Mesendoderm (in vitro differentiated cells): ENCODE measurements at regions not wholly inside any gene's neighbourhood (a gene's known extent, or its start where the extent isn't known, plus 50 kb on each side); places are given as distances from the start of the nearest gene placed in this dataset.

Experiments used
- DNase-seq: peaks from one replicate; pipeline ENCODE4 v3.0.0; 2013
- H2AK5ac ChIP-seq: 2 replicates; pipeline ENCODE4 v1.6.1; 2013; ENCODE audit warnings: low read length, inconsistent platforms
- H2BK120ac ChIP-seq: 2 replicates; pipeline ENCODE4 v1.6.1; 2013; ENCODE audit warnings: low read depth, mild to moderate bottlenecking, low read length, moderate library complexity, mixed read lengths
- H2BK15ac ChIP-seq: replicated peaks from 2 replicates; pipeline ENCODE4 v1.6.1; 2013; ENCODE audit warnings: low read depth, mild to moderate bottlenecking, moderate library complexity
- H2BK5ac ChIP-seq: 2 replicates; pipeline ENCODE4 v1.6.1; 2013; ENCODE audit warnings: low read length, inconsistent platforms
- H3K18ac ChIP-seq: 2 replicates; pipeline ENCODE4 v1.6.1; 2013; ENCODE audit warnings: mild to moderate bottlenecking, low read length, mixed read lengths
- H3K23ac ChIP-seq: one replicate; pipeline ENCODE4 v1.6.1; 2013; ENCODE audit warnings: low read length
- H3K27ac ChIP-seq: 2 replicates; pipeline ENCODE4 v1.5.1; 2013; ENCODE audit warnings: low read depth, mild to moderate bottlenecking, inconsistent platforms, low read length, moderate library complexity
- H3K27me3 ChIP-seq: 2 replicates; pipeline ENCODE4 v1.6.1; 2013; ENCODE audit warnings: low read length, control low read depth, mild to moderate bottlenecking, inconsistent platforms; ENCODE audit not compliant: insufficient read depth, poor library complexity
- H3K36me3 ChIP-seq: 2 replicates; pipeline ENCODE4 v1.6.1; 2013; ENCODE audit warnings: low read length, inconsistent platforms; ENCODE audit not compliant: control insufficient read depth, insufficient read depth
- H3K4ac ChIP-seq: one replicate; pipeline ENCODE4 v1.6.1; 2013; ENCODE audit warnings: low read depth, mild to moderate bottlenecking, low read length, moderate library complexity
- H3K4me1 ChIP-seq: 2 replicates; pipeline ENCODE4 v1.6.1; 2013; ENCODE audit warnings: low read depth, low read length, inconsistent platforms; ENCODE audit not compliant: control insufficient read depth
- H3K4me2 ChIP-seq: 2 replicates; pipeline ENCODE4 v1.6.1; 2013; ENCODE audit warnings: low read length
- H3K4me3 ChIP-seq: 2 replicates; pipeline ENCODE4 v1.5.1; 2013; ENCODE audit warnings: mild to moderate bottlenecking, low read length
- H3K56ac ChIP-seq: one replicate; pipeline ENCODE4 v1.6.1; 2013; ENCODE audit warnings: low read length
- H3K79me1 ChIP-seq: 2 replicates; pipeline ENCODE4 v1.6.1; 2013; ENCODE audit warnings: low read length, inconsistent platforms
- H3K79me2 ChIP-seq: 2 replicates; pipeline ENCODE4 v1.6.1; 2013; ENCODE audit warnings: mild to moderate bottlenecking, low read length; ENCODE audit not compliant: control insufficient read depth, insufficient read depth
- H3K9ac ChIP-seq: 2 replicates; pipeline ENCODE4 v1.6.1; 2013; ENCODE audit warnings: low read length, inconsistent platforms
- H4K5ac ChIP-seq: one replicate; pipeline ENCODE4 v1.6.1; 2013; ENCODE audit warnings: low read length
- H4K8ac ChIP-seq: one replicate; pipeline ENCODE4 v1.6.1; 2013; ENCODE audit warnings: low read depth, mild to moderate bottlenecking, control low read depth, low read length, moderate library complexity
- WGBS: extraction: QIAGEN DNeasy Blood & Tissue Kit; methylation state at CpG from one replicate; pipeline ENCODE4 v1.1.7; 2013; ENCODE audit warnings: low lambda C conversion rate, missing lambda C conversion rate; ENCODE audit not compliant: insufficient coverage; ENCODE audit errors: extremely low coverage; 5-methylcytosine and 5-hydroxymethylcytosine counted together

DNA sequence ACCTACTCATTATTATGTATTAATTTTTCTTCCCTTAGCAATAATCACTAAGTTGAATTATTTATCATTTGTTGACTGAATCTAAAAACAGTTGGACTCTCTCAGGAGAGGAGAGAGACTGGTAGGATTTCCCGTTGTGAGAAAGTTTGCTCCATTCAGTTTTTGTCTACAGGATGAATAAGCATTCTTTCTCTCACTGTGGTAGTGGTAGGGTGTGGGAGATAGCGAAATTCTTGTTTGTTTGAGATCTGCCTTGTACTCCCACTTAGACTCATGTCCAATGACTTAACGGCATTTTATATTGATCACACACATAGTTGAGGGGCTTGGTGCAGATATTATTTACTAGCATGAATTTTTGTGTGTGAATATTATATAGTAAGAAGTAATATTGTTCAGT, 421.0 kb upstream of the PDE3A start:
- H3K4me2 ChIP-seq = no peak overlapping the region
- H3K79me2 ChIP-seq = no peaks in the 10 kb centered on the region
- H3K23ac ChIP-seq = no peak overlapping the region
- H3K4ac ChIP-seq = no peak overlapping the region
- no peaks in the 10 kb centered on the region for H3K79me1 ChIP-seq
- no peak overlapping the region for H2BK15ac ChIP-seq
- H3K9ac ChIP-seq = no peak overlapping the region
- H2BK5ac ChIP-seq = no peak overlapping the region
- H3K36me3 ChIP-seq = no peaks in the 10 kb centered on the region
- H3K27me3 ChIP-seq = no peaks in the 10 kb centered on the region
- H3K4me3 ChIP-seq = no peak overlapping the region
- H3K4me1 ChIP-seq = no peaks in the 10 kb centered on the region
- H3K18ac ChIP-seq = no peak overlapping the region
- H3K27ac ChIP-seq = no peak overlapping the region
- no peak overlapping the region for H4K5ac ChIP-seq
- H3K56ac ChIP-seq = no peak overlapping the region
- no peak overlapping the region for H4K8ac ChIP-seq
- H2BK120ac ChIP-seq = no peak overlapping the region
- no CpG with 5 or more reads among the region's 3 CpGs for WGBS
- DNase-seq = no peak
- H2AK5ac ChIP-seq = no peak overlapping the region

DNA sequence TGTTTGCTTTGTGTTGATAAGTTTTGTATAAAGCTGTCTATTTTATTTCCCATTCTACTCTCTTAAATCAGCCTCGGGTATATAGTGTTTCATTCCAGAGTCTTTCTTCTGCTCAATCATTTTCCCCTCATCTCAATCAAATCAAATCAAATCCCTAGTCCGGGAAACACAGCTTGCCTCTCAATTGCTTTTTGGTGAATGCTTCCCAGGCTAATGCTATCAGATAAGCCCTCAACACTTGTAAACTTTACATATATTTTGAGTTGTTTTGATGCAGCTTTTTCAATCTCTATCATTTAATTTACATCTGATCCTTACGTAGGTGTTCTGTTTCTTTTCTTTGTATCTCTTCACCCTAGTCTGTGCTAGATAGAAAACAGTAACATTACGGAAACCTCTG, 416.7 kb upstream of the PDE3A start:
- Histone ChIP-seq H3K27ac (no peak overlapping the region), H3K9ac (no peak overlapping the region), H3K79me1 (no peaks in the 10 kb centered on the region), H3K4me3 (no peak overlapping the region), H2AK5ac (no peak overlapping the region), H3K4me2 (no peak overlapping the region), H4K5ac (no peak overlapping the region), H3K23ac (no peak overlapping the region), H2BK120ac (no peak overlapping the region), H3K4ac (no peak overlapping the region), H3K79me2 (no peaks in the 10 kb centered on the region), H3K36me3 (no peaks in the 10 kb centered on the region), H4K8ac (no peak overlapping the region), H2BK5ac (no peak overlapping the region), H2BK15ac (no peak overlapping the region), H3K4me1 (no peaks in the 10 kb centered on the region), H3K18ac (no peak overlapping the region), H3K27me3 (no peaks in the 10 kb centered on the region), H3K56ac (no peak overlapping the region)
- DNase-seq = no peak
- WGBS = no CpG with 5 or more reads among the region's 4 CpGs

DNA sequence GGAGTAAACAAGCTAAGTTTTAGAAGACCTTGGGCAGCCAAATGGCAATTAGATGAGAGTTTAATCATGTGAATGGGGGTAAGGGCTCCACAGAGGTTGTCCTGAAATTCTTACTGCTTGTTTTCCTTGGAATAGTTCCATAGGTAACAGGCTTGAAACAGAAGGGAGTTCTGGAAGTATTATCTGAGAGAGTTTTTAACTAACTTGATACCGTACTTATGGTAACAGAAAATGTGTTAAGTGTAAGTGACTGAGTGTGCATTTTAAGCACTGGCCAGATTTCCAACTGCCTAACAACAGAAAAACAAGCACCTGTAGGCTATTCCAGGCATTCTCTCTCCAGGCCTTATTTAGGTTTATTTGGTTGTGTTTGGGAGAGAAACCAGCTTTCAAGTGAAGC, 414.6 kb upstream of the PDE3A start:
- Histone ChIP-seq H3K36me3 (no peaks in the 10 kb centered on the region), H2BK120ac (no peak overlapping the region), H3K56ac (no peak overlapping the region), H3K9ac (no peak overlapping the region), H3K23ac (no peak overlapping the region), H3K27ac (no peak overlapping the region), H3K79me1 (no peaks in the 10 kb centered on the region), H3K4me3 (no peak overlapping the region), H3K4me1 (no peaks in the 10 kb centered on the region), H4K5ac (no peak overlapping the region), H3K27me3 (no peaks in the 10 kb centered on the region), H3K79me2 (no peaks in the 10 kb centered on the region), H2BK15ac (no peak overlapping the region), H2BK5ac (no peak overlapping the region), H3K18ac (no peak overlapping the region), H2AK5ac (no peak overlapping the region), H3K4ac (no peak overlapping the region), H4K8ac (no peak overlapping the region), H3K4me2 (no peak overlapping the region)
- no peak for DNase-seq
- WGBS = no CpG with 5 or more reads among the region's 1 CpG

DNA sequence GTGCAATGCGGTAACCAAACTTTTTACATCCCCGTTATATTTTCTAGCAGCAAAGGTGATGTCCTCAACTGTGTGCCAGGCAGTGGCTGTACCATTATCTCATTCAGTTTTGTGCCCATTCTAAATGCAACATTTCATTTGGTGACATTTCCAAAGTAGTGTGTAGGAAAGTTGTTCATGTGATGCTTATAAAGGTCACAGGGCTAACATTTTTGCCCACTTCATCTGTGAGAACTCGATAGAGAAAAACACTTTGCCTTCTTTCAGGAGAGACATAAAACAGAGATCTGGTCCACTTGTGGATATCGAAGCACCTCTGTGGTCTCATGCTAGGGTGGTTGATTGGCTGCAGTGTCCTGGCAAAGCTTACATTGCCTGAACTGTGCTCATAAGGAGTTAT, 414.2 kb upstream of the PDE3A start:
- Histone ChIP-seq H2AK5ac (no peak overlapping the region), H3K27me3 (no peaks in the 10 kb centered on the region), H3K4me1 (no peaks in the 10 kb centered on the region), H2BK120ac (no peak overlapping the region), H3K27ac (no peak overlapping the region), H3K56ac (no peak overlapping the region), H3K4me2 (no peak overlapping the region), H2BK5ac (no peak overlapping the region), H3K79me2 (no peaks in the 10 kb centered on the region), H3K79me1 (no peaks in the 10 kb centered on the region), H3K4ac (no peak overlapping the region), H3K23ac (no peak overlapping the region), H3K4me3 (no peak overlapping the region), H3K18ac (no peak overlapping the region), H3K36me3 (no peaks in the 10 kb centered on the region), H2BK15ac (no peak overlapping the region), H4K8ac (no peak overlapping the region), H3K9ac (no peak overlapping the region), H4K5ac (no peak overlapping the region)
- no peak for DNase-seq
- WGBS = no CpG with 5 or more reads among the region's 4 CpGs

DNA sequence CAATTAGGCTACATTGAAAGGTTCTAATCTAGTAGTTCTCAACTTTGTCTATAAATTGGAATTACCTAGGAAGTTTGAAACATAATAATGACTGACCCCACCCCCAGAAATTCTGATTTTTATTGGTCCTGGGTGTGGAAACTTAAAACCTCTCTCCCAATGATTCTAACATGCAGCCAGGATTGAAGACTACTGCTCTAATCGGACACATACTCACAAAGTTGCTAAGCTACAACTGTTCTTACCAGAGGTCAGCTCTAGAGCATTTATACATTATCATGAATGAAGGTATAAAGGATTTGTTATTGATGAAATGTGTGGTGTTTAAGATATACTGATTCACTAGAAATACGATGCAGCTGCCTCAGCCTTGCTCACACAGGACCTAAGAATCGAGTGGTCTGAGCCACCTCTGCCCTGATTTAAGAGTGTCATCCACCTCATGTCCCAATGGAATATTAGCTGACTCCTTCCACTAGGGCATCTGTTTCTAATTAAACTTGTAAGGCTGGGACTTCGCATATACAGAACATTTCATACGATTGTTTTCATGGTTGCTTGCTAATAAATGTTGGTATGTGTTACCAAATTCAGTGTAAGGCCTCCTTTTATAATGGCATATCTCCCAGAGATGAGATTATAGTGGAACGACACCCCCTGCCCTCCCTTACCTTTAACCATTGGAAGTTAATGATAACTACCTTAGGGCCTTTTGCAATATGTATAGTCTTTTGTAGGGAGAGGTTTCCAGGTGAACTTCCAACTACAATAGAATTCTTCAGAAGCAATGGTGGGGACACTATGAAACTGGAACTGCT, 410.8 kb upstream of the PDE3A start:
- WGBS = 100% methylated on average over 1 of the region's 6 CpGs
- Histone ChIP-seq H4K5ac (no peak overlapping the region), H4K8ac (no peak overlapping the region), H2BK120ac (no peak overlapping the region), H3K23ac (no peak overlapping the region), H3K27me3 (no peaks in the 10 kb centered on the region), H3K79me1 (no peaks in the 10 kb centered on the region), H3K4me3 (no peak overlapping the region), H2BK15ac (no peak overlapping the region), H3K56ac (no peak overlapping the region), H3K9ac (no peak overlapping the region), H3K18ac (no peak overlapping the region), H2AK5ac (no peak overlapping the region), H3K36me3 (no peaks in the 10 kb centered on the region), H3K79me2 (no peaks in the 10 kb centered on the region), H2BK5ac (no peak overlapping the region), H3K4me2 (no peak overlapping the region), H3K4me1 (no peaks in the 10 kb centered on the region), H3K27ac (no peak overlapping the region), H3K4ac (no peak overlapping the region)
- no peak for DNase-seq

DNA sequence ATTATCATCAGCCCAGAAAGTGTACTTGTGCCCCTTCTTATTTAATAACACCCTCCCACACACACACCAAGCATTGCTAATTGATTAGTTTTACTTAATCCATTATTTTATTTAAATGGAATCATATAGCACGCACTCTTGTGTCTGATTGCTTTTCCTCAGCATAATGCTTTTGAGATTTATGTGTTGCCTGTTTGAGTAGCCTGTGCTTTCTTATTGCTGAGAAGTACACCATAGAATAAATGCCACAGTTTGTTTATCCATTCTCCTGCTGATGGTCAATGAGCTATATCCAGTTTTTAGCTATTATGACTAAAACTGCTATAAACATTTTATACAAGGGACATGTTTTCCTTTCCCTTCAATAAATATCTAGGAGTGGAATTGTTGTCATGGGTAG, 409.9 kb upstream of the PDE3A start:
- no peaks in the 10 kb centered on the region for H3K79me2 ChIP-seq
- no CpG with 5 or more reads among the region's 1 CpG for WGBS

More for the DNA sequence above, 409.9 kb upstream of the PDE3A start:
- Histone ChIP-seq H3K18ac (no peak overlapping the region), H3K56ac (no peak overlapping the region), H3K36me3 (no peaks in the 10 kb centered on the region), H4K8ac (no peak overlapping the region), H3K79me1 (no peaks in the 10 kb centered on the region), H3K27me3 (no peaks in the 10 kb centered on the region), H3K4me2 (no peak overlapping the region), H2BK120ac (no peak overlapping the region), H3K4ac (no peak overlapping the region), H3K4me3 (no peak overlapping the region), H4K5ac (no peak overlapping the region), H3K23ac (no peak overlapping the region), H3K9ac (no peak overlapping the region), H2BK5ac (no peak overlapping the region), H2BK15ac (no peak overlapping the region), H2AK5ac (no peak overlapping the region), H3K27ac (no peak overlapping the region), H3K4me1 (no peaks in the 10 kb centered on the region)
- no peak for DNase-seq
